BJ (cell line): ENCODE measurements at regions not wholly inside any gene's neighbourhood (a gene's known extent, or its start where the extent isn't known, plus 50 kb on each side); places are given as distances from the start of the nearest gene placed in this dataset.

Experiments
- CTCF ChIA-PET: fragments of 350-600 bp; formaldehyde crosslinking; extraction: SDS; loops from one replicate; lab custom pipeline; 2021; ENCODE audit warnings: antibody characterized with exemption, inconsistent platforms; lab: Yijun Ruan, JAX
- POLR2A ChIA-PET: fragments of 300-600 bp; sonication (Branson Sonifier 250); formaldehyde crosslinking; extraction: SDS; loops from one replicate; lab custom pipeline; 2021; ENCODE audit warnings: antibody characterized with exemption; lab: Charles Lee
- DNase-seq: peaks from one replicate; pipeline ENCODE4 v3.0.0-alpha.2; 2011; ENCODE audit warnings: low read depth
- H3K27me3 ChIP-seq: 2 replicates; pipeline ENCODE4 v1.6.0; 2011; ENCODE audit warnings: low read length; ENCODE audit not compliant: control insufficient read depth, insufficient read depth
- H3K36me3 ChIP-seq: 2 replicates; pipeline ENCODE4 v1.5.1; 2011; ENCODE audit warnings: low read length; ENCODE audit not compliant: control insufficient read depth, insufficient read depth
- H3K4me3 ChIP-seq: 2 replicates; pipeline ENCODE4 v1.5.1; 2011; ENCODE audit warnings: low read depth, mild to moderate bottlenecking, control low read depth, low read length
- TF ChIP-seq, protein P1 (sequence below): IDR thresholded peaks from 2 replicates; pipeline ENCODE4 v1.5.1; 2011; ENCODE audit warnings: low read depth, mild to moderate bottlenecking, control low read depth, inconsistent platforms, low read length, moderate library complexity; ENCODE audit not compliant: insufficient read depth

DNA sequence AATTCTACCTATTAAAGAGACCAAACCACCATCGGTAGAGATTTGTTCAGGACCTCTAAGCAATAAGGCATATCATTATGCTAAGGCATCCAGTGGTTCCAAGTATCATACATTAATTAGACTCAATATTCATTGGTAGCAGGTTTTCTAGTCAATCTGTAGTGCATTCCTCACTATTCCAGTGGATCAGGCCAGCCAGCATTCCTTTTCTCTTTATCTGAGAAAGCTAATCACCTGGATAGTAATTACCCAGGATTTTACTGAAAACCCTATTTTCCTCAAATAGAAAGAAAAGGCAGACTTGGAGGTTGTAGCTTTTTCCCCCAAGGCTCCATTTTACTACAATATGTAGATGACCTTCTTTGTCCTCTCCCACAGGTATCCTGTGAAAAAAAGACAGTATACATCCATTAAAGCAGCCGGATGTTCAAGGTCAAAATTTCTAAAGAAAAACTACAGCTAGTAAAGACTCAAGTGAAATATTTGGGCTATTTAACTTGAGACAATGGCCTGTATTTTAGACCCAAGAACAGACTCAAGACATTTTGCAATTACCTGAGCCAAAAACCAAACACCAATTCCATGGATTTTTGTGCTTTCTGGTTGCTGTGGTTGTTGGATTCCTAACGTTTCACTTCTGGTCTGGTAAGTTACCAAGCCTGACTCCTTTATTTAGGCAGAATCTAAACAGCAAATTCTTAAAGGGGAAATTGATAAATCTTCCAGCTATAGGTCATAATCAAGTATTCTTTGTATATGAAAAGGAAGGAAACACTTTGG, 149.1 kb upstream of the MOCS1 start:
- ChIA-PET CTCF (no interaction called here), POLR2A (no interaction called here)
- Histone ChIP-seq H3K4me3 (no peak overlapping the region), H3K36me3 (no peaks in the 10 kb centered on the region), H3K27me3 (no peaks in the 10 kb centered on the region)
- TF ChIP-seq, protein P1, sequence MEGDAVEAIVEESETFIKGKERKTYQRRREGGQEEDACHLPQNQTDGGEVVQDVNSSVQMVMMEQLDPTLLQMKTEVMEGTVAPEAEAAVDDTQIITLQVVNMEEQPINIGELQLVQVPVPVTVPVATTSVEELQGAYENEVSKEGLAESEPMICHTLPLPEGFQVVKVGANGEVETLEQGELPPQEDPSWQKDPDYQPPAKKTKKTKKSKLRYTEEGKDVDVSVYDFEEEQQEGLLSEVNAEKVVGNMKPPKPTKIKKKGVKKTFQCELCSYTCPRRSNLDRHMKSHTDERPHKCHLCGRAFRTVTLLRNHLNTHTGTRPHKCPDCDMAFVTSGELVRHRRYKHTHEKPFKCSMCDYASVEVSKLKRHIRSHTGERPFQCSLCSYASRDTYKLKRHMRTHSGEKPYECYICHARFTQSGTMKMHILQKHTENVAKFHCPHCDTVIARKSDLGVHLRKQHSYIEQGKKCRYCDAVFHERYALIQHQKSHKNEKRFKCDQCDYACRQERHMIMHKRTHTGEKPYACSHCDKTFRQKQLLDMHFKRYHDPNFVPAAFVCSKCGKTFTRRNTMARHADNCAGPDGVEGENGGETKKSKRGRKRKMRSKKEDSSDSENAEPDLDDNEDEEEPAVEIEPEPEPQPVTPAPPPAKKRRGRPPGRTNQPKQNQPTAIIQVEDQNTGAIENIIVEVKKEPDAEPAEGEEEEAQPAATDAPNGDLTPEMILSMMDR, result no peak
- no peak for DNase-seq

DNA sequence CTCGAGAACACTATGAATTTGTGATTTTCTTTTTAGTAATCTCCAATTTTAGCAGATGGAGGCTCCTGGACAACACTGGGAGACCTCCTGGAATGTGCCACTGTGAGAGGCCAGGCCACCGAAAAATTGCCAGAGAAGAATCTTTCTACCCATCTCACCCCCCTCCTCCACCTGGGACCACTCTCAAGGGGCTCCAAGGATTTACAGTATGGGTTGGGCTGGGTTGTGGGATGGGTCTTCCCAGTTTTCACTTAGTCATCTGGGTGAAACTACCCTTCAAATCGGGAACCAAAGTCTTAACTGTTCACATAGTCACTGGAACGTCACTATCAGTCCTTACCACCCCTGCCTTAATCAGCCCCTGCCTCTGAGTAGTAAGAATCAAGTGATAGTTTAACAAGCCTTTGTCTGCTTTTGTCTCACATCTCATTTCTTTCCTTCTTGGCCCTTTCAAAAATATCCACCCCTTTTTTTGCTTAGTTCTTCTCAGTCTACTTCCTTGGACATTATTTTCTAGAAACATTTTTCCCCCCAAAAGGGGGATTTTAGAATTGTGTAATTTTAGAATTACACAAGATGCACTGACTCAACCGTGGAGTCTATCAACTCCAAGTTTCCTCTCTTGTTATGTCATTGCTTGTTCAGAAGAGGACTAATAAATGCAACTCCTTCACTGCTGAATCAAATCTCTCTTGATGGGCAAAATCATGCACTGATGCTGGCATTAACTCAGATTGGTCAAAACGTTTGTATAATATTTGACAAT, 148.2 kb upstream of the MOCS1 start:
- TF ChIP-seq, protein P1, result no peak
- CTCF ChIA-PET, result no interaction called here

DNA sequence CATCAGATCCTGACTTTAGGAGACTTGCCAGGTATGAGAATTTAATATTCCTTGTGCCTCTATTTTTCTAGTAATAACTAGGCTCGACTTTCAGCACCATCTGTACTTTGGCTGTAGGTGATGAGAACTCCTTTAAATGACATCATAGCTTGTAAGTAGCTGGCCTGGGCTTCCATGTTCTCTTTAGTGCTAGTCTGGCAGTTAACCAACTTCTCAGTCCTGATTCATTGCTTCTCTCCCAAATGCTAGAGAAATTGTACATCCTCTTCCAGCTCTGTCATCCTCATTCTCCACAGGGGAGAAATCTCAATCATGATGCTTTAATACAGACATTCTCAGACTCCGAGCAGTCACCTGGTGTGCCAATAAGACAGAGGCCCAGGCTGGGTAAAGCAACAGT, 143.5 kb upstream of the MOCS1 start:
- TF ChIP-seq, protein P1, result no peak
- CTCF ChIA-PET, result no interaction called here
- DNase-seq, result no peak
- Histone ChIP-seq H3K36me3 (no peaks in the 10 kb centered on the region), H3K4me3 (no peak overlapping the region), H3K27me3 (no peaks in the 10 kb centered on the region)
- POLR2A ChIA-PET, result no interaction called here

More for the DNA sequence above, 148.2 kb upstream of the MOCS1 start:
- Histone ChIP-seq H3K27me3 (no peaks in the 10 kb centered on the region), H3K4me3 (no peak overlapping the region), H3K36me3 (no peaks in the 10 kb centered on the region)
- DNase-seq, result no peak
- POLR2A ChIA-PET, result no interaction called here

DNA sequence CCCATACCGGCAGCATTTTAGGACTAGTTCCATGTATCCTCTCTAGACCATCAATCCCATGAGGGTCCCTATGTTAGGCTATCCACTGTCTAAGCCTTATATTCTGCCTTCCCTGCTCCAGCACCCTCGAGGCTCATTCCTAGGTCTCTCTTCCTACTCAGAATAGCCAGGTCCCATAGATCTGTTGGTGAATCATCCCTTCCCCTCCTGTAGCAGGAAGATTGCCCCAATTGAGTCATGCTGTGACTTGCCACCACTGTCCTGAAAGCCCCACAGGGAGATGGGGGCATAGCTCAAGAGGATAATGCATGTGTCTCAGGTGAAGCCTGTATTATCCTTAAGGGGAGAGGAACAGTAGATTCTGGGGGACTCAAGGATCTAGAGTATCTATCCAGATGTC, 143.1 kb upstream of the MOCS1 start:
- DNase-seq, result no peak
- H3K36me3 ChIP-seq, result no peaks in the 10 kb centered on the region
- CTCF ChIA-PET, result no interaction called here

More for the DNA sequence above, 143.1 kb upstream of the MOCS1 start:
- TF ChIP-seq, protein P1, result no peak
- H3K27me3 ChIP-seq, result no peaks in the 10 kb centered on the region
- POLR2A ChIA-PET, result no interaction called here
- H3K4me3 ChIP-seq, result no peak overlapping the region
